ENCODE measurements at regions not wholly inside any gene's neighbourhood (a gene's known extent, or its start where the extent isn't known, plus 50 kb on each side); places are given as distances from the start of the nearest gene placed in this dataset.

GRCh38 chr1:212558693-212559480 lies 49.7 kb upstream of the ATF3 start:
- DNase-seq (ENCODE audit: low read depth, low spot score), result peak; percentile 92
- TF ChIP-seq SUZ12 (IDR thresholded peaks at IDR 0.05; ENCODE audit: extremely low read depth, insufficient read depth, insufficient read length), result no peak
- TF ChIP-seq YY1 (IDR thresholded peaks at IDR 0.05; ENCODE audit: insufficient read depth, insufficient read length), result no peak
- no peak for TF ChIP-seq ZNF274 (IDR thresholded peaks at IDR 0.05; ENCODE audit: low read depth, low read length)
- Histone ChIP-seq H3K9ac (ENCODE audit: insufficient read length, low read depth) (peak overlapping the region; percentile 88), H3K36me3 (ENCODE audit: insufficient read depth, insufficient read length, low read length) (no peaks in the 10 kb centered on the region), H3K27me3 (ENCODE audit: insufficient read depth, insufficient read length) (no peaks in the 10 kb centered on the region), H3K4me1 (ENCODE audit: insufficient read depth, insufficient read length) (no peaks in the 10 kb centered on the region), H3K4me3 (ENCODE audit: insufficient read length, low read depth) (peak overlapping the region; percentile 48), H3K9me3 (ENCODE audit: insufficient read depth, low read length) (no peaks in the 10 kb centered on the region)
